Keratinocyte (primary cell): ENCODE measurements at regions not wholly inside any gene's neighbourhood (a gene's known extent, or its start where the extent isn't known, plus 50 kb on each side); places are given as distances from the start of the nearest gene placed in this dataset.

Experiments used
- DNase-seq: peaks from one replicate; pipeline ENCODE4 v3.0.0-alpha.2; 2011; ENCODE audit warnings: low read depth, missing footprints, low spot score
- FAIRE-seq: peaks from 2 replicates; lab custom pipeline; 2011; peaks lifted over from hg19 to GRCh38; lab: Jason Lieb, UNC
- H2AFZ ChIP-seq: 2 replicates; pipeline ENCODE4 v1.6.0; 2012; ENCODE audit warnings: low read length, control low read depth, inconsistent platforms; ENCODE audit not compliant: control insufficient read depth
- H3K27ac ChIP-seq: 2 replicates; pipeline ENCODE4 v1.5.1; 2011; ENCODE audit warnings: low read length; ENCODE audit not compliant: control insufficient read depth, insufficient read depth
- H3K27me3 ChIP-seq: 3 replicates; pipeline ENCODE4 v1.6.0; 2011; ENCODE audit warnings: low read length; ENCODE audit not compliant: control insufficient read depth, insufficient read depth; ENCODE audit errors: extremely low read depth
- H3K36me3 ChIP-seq, 2 experiments: 2 replicates in 1 of 2; 3 replicates in 1 of 2; pipeline ENCODE4 v1.5.1; 2011; ENCODE audit warnings: low read length in 2 of 2, mild to moderate bottlenecking in 1 of 2; ENCODE audit not compliant: control insufficient read depth in 2 of 2, insufficient read depth in 2 of 2; ENCODE audit errors: extremely low read depth in 1 of 2
- H3K4me1 ChIP-seq: 3 replicates; pipeline ENCODE4 v1.5.1; 2011; ENCODE audit warnings: low read length; ENCODE audit not compliant: control insufficient read depth, insufficient read depth; ENCODE audit errors: extremely low read depth
- H3K4me2 ChIP-seq: 3 replicates; pipeline ENCODE4 v1.6.0; 2011; ENCODE audit warnings: low read depth, low read length; ENCODE audit not compliant: control insufficient read depth, insufficient read depth; ENCODE audit errors: extremely low read depth
- H3K4me3 ChIP-seq, 3 experiments: fragments of 200-600 bp in 1 of 3; sonication (generic) in 1 of 3; 2 replicates in 2 of 3; 3 replicates in 1 of 3; pipeline ENCODE4 v1.5.1; 2011 to 2016; ENCODE audit warnings: low read length in 3 of 3, mild to moderate bottlenecking in 3 of 3, control low read depth in 2 of 3, inconsistent platforms in 1 of 3, low read depth in 1 of 3, mixed read lengths in 1 of 3, mixed run types in 1 of 3, moderate library complexity in 1 of 3; ENCODE audit not compliant: control insufficient read depth in 2 of 3, insufficient read depth in 2 of 3; ENCODE audit errors: extremely low read depth in 1 of 3
- H3K79me2 ChIP-seq: 2 replicates; pipeline ENCODE4 v1.6.0; 2012; ENCODE audit warnings: low read length; ENCODE audit not compliant: control insufficient read depth, insufficient read depth
- H3K9ac ChIP-seq: 3 replicates; pipeline ENCODE4 v1.6.0; 2011; ENCODE audit warnings: low read length; ENCODE audit not compliant: control insufficient read depth, insufficient read depth; ENCODE audit errors: extremely low read depth
- H3K9me1 ChIP-seq: 3 replicates; pipeline ENCODE4 v1.6.0; 2011; ENCODE audit warnings: low read length; ENCODE audit not compliant: control insufficient read depth, insufficient read depth; ENCODE audit errors: extremely low read depth
- H3K9me3 ChIP-seq: 2 replicates; pipeline ENCODE4 v1.5.1; 2012; ENCODE audit warnings: low read depth, low read length; ENCODE audit not compliant: control insufficient read depth
- H4K20me1 ChIP-seq: 3 replicates; pipeline ENCODE4 v1.6.0; 2011; ENCODE audit warnings: low read length; ENCODE audit not compliant: control insufficient read depth, insufficient read depth; ENCODE audit errors: extremely low read depth
- CTCF ChIP-seq, 3 experiments: IDR thresholded peaks in 1 of 3; conservative IDR thresholded peaks in 1 of 3; optimal IDR thresholded peaks in 1 of 3; 2 replicates in 2 of 3; 3 replicates in 1 of 3; pipeline versions ENCODE3 to v1.5.1; 2011; ENCODE audit warnings: low read length in 3 of 3, mild to moderate bottlenecking in 3 of 3, moderate library complexity in 2 of 3, control low read depth in 1 of 3, inconsistent platforms in 1 of 3; ENCODE audit not compliant: insufficient read depth in 2 of 3; ENCODE audit errors: extremely low read depth in 1 of 3
- EZH2 ChIP-seq: IDR thresholded peaks from one replicate; pipeline ENCODE4 v1.6.1; 2012; ENCODE audit warnings: inconsistent platforms, mild to moderate bottlenecking, low read length, moderate library complexity
- dilution Hi-C: fragments of 300-500 bp; cut with MboI; formaldehyde crosslinking; loops from one replicate; pipeline ENCODE4 v1.7.0; 2020; ENCODE audit warnings: low sequenced_read_pairs; ENCODE audit not compliant: extremely low pct_ligation_motif_present

- Histone ChIP-seq H3K36me3 (no peaks in the 10 kb centered on the region), H3K4me1 (no peaks in the 10 kb centered on the region), H2AFZ (no peak overlapping the region), H3K79me2 (no peaks in the 10 kb centered on the region), H4K20me1 (no peaks in the 10 kb centered on the region), H3K4me2 (no peak overlapping the region), H3K27me3 (no peaks in the 10 kb centered on the region), H3K9ac (no peak overlapping the region), H3K27ac (no peak overlapping the region), H3K4me3 (no peak overlapping the region), H3K9me3 (no peaks in the 10 kb centered on the region), H3K9me1 (no peaks in the 10 kb centered on the region)
- DNase-seq = no peak
- dilution Hi-C loops = no loop called here
- no peak for FAIRE-seq
- TF ChIP-seq EZH2 (no peak), CTCF (optimal IDR thresholded peaks at IDR 0.05 in 1 of 3, IDR thresholded peaks at IDR 0.05 in 1 of 3, conservative IDR thresholded peaks at IDR 0.05 in 1 of 3; ENCODE audit: extremely low read depth in 1 of 3, insufficient read depth in 2 of 3, low read length in 3 of 3) (no peak)
Observed at GRCh38 chr5:174980952-174981351, 256.6 kb downstream of the MSX2 start.

- Histone ChIP-seq H3K79me2 (no peaks in the 10 kb centered on the region), H3K9me3 (no peaks in the 10 kb centered on the region), H2AFZ (no peak overlapping the region), H3K27ac (no peak overlapping the region), H3K4me2 (no peak overlapping the region), H3K4me3 (no peak overlapping the region), H3K27me3 (no peaks in the 10 kb centered on the region), H4K20me1 (no peaks in the 10 kb centered on the region), H3K9ac (no peak overlapping the region), H3K4me1 (no peaks in the 10 kb centered on the region), H3K36me3 (no peaks in the 10 kb centered on the region), H3K9me1 (no peaks in the 10 kb centered on the region)
- dilution Hi-C loops = no loop called here
- DNase-seq (no peak), FAIRE-seq (no peak)
- TF ChIP-seq EZH2 (no peak), CTCF (optimal IDR thresholded peaks at IDR 0.05 in 1 of 3, IDR thresholded peaks at IDR 0.05 in 1 of 3, conservative IDR thresholded peaks at IDR 0.05 in 1 of 3; ENCODE audit: extremely low read depth in 1 of 3, insufficient read depth in 2 of 3, low read length in 3 of 3) (no peak)
Observed at GRCh38 chr5:174972291-174972690, 247.9 kb downstream of the MSX2 start.
